GM10847 (cell line): ENCODE measurements at regions not wholly inside any gene's neighbourhood (a gene's known extent, or its start where the extent isn't known, plus 50 kb on each side); places are given as distances from the start of the nearest gene placed in this dataset.

ENCODE experiments used
- POLR2A ChIP-seq: IDR thresholded peaks from 2 replicates; pipeline ENCODE4 v1.6.1; 2011; ENCODE audit not compliant: insufficient read length; ENCODE audit errors: extremely low read depth

- no peak for TF ChIP-seq POLR2A
Observed at GRCh38 chr1:234821840-234822239, 211.9 kb upstream of the IRF2BP2 start.

- TF ChIP-seq POLR2A = no peak
Observed at GRCh38 chr1:234820597-234820996, 210.6 kb upstream of the IRF2BP2 start.

DNA sequence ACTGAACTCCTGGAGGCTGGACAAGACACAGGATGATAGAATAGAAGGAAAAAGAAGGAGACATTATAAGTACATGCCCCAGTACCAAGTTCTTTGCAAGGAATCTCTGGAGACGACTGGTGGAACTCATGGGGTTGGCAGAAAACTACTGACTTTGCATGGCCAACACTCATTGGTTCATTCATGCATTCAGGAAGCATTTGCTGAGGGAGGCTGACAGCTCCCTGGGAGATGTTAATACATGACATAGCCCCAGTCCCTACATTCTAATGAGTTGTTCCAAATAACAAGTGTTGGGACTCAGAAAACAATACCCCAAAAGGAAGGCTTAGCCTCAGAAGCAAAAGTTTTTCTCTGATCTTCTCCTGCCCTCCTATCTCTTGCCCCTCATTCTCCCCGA is 172.8 kb upstream of the IRF2BP2 start:
- no peak for TF ChIP-seq POLR2A

DNA sequence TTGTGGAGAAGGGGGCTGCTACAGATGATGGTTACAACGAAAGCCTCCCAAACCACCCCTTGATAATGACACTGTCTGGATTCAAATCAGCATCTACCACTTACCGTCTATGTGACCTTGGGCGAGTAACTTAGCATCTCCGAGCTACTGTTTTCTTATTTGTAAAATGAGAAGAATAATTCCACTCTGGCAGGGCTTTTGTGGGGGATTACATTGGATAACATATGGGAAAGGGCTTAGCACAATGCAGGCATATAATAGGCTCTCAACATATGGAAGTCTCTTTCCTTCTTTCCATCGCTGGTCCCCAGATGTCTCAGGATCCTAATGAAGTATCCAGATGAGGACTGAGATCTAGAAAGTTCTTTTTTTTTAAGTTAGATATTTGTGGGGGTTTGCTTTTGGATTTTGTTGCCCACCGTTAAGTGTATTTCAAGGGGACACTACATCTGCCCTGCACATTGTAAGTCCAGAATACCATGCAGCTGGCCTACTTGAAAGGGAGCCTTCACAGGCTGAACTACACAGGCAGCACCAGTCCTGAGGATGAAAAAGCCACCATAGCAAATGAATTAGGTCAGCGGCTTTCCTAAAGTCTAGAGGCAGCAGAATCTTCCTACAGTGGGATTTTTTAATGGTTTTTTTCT is 172.2 kb upstream of the IRF2BP2 start:
- TF ChIP-seq POLR2A = no peak

DNA sequence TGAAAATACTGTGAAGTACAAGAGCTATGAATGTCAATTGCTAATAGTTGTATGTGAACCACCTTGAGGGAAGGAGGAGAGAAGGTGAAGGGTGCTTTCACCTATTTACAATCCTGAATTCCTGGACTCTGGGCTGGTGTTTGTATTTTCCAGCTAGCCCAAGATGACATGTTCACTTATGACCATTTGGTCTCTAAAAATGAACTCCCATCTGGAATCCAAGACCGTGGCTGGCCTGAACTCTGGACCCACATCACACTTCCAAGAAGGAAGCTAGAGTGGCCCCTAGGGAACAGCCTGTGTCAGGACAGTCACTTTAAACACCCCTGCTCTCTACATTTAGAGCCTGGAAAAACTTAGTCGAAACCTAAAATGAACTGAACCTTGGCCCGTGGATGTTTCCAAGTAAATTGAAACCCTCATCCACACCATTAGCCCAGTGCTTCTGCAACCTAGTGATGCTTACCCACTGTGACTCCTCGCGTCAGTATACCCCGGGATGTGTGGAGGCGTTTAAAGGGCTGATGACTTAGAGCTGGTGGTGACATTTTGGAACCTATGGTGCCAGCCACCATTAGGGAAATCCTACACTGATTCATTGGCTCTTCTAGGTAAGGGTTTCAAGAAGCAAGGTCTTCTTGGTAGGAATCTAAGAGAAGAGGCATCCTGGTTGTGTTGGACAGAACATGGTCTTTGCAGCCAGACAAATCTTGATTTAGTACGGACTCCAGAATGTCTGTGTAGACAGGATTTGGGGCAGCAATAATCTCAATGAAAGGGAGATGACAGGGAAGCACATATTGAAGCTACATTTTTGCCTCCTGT is 171.5 kb upstream of the IRF2BP2 start:
- no peak for TF ChIP-seq POLR2A

DNA sequence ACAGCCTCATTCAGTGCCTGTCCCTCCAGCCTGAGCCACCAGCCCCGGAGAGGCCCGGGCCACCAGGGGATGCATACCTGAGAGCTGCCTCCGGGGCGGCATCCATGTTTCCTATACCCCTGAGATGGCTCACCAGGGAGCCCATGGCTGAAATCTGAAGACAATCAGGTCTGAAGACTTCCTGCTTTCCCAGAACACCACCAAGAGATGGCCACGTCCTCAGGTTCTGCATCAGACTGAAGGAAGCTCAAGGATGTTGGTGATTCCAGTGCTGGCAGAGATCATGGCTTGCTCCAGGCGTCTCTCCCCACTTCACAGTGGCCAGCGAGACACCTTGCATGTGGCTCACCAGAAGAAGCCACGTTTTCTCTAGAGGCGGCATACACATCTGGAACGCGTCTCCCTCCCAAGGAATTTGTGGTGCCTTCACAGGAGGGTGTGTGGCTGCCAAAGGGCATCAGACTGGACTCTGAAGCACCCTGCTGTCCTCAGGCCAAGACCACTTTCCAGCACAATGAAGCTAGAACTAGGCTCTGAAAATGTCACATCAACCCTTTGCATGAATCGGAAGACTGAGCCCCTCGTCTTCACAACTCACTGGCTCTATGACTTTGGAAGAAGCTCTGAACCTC is 170.7 kb upstream of the IRF2BP2 start:
- TF ChIP-seq POLR2A = no peak

DNA sequence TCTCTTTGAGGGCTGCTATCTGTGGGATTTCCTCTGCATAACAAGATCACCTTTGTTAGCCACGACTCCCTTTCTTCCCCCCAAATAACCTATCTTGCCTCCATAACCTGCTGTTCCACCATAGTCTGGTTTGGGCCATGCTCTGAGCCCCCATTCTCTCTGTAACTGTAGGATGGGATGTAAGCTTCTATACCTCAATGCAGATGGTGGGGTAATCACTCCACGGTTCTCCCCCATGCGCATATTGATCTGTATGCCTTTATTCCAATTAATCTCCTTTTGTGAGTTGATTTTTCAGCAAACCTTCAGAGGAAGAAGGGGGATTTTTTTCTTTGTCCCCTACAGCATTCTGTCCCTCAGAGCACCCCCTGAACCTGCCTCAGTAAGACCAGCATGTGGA is 170.1 kb upstream of the IRF2BP2 start:
- no peak for TF ChIP-seq POLR2A

DNA sequence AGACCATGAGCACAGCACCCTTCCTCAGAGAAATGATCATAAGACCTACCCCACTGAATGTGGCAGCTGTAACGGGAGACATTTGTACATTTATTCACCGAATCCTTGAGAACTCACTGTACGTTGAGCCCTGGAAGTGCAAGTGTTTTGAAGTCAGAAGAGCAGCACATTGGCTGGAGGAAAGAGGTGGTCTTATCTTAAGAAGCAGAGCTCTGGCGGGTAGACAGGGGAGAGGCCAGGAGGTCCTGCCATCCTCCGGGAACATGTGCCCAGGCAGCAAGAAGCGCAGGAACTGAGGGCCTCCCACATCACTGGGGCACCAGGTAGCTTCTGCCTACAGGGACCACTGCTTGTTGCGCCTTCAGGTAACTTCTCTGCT is 169.2 kb upstream of the IRF2BP2 start:
- no peak for TF ChIP-seq POLR2A

DNA sequence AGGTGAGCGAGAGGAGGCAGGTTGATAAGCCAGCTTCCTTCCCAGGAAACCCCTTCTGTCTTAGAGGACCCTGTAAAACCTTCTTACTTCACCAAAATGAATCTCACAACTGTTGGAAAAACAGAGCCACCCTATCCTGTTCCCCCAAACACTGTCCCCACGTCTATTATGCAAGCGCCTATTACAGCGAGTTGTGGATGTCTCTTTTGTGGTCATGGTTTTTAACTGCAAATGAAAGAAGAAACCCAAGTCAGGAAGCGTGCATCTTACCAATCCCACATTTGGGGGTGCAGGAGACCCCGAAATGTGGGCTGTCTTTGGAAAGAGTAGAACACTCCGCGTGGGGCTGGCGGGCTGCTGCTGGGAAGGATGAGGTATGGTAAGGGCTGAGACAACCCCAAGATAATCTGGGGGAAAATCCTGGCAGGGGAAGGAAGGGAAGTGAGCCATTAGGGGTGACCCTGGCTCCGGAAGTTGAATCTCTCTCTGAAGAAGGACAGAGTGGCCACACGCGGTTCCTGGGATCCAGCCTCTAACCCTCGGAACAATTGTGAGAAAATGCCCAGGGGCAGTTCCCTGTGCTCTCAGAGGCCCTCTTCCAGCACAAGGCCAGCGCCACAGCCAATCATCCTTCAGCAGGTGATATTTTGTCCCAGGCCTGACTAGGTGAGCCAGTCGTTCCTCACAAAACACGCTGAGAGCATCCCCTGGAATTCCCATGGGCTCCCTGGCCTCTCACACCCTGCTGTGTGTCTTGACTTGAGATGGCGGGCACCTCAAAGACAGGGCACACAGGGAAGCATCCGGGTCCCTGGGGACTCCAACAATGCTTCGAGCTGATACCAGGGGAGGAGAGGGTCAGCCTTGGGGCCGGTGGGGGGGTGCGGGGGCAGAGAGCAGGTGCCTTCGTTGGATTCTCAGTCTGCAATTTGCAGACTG is 168.5 kb upstream of the IRF2BP2 start:
- no peak for TF ChIP-seq POLR2A

DNA sequence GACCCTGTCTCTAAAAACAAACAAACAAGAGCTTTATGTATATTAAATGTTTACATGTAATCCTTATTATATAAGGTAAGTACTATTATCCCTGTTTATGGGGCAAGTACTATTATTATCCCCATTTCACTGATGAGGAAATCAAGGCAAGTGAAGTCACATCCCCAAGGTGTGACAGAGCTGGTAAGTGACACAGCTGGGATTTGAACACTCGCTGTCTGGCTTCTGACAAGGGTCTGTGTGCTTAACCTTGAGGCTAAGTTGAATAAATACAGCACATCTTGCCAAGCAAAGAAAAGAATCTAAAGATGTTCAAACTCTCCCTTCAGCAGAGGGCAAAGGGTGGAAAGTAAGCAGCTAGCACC is 167.9 kb upstream of the IRF2BP2 start:
- no peak for TF ChIP-seq POLR2A

DNA sequence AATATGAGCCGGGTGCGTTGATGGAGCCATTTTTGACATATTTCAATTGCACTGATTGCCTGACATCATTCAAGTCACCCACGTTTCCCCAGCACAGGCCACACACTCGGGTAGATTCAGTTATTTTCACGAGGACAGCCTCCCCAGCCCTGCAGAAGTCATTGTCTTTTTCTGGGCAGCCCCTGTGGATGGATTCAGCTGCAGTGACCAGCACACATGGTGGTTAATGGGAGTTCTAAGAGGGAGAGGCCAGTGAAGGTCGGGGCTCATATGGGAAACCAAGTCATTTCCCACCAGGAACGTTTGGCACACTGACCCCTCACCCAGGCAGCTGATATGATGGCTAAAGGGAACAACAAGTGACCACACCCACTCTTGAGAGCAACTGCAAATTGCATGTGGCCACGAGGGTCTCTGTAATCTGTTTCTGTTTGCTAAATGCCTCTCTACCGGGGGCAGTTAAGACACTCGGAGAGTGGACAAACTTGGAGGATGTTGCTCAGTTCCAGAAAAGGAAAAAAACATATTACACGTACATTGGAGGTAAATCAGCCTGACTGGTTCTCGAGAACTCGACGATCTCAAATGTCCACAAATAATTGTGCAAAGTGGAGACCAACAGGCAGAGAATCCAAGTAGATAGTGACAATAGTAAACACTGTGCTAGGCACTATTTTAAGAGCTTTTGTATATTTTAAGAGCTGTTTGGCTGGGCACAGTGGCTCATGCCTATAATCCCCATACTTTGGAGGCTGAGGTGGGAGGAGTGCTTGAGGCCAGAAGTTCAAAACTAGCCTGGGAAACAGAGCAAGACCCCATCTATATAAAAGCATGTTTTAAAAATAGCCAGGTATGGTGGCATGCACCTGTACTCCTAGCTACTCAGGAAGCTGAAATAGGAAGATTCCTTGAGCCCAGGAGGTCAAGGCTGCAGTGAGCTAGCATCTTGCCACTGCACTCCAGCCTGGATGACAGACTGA is 167.2 kb upstream of the IRF2BP2 start:
- TF ChIP-seq POLR2A = no peak

GRCh38 chr1:234776256-234776875 is 166.4 kb upstream of the IRF2BP2 start:
- no peak for TF ChIP-seq POLR2A

GRCh38 chr1:234775477-234776246 is 165.7 kb upstream of the IRF2BP2 start:
- no peak for TF ChIP-seq POLR2A

GRCh38 chr1:234774971-234775370 is 165.0 kb upstream of the IRF2BP2 start:
- no peak for TF ChIP-seq POLR2A
